UCSD-AML1 (cell line): ENCODE measurements at regions not wholly inside any gene's neighbourhood (a gene's known extent, or its start where the extent isn't known, plus 50 kb on each side); places are given as distances from the start of the nearest gene placed in this dataset.
"Not testable (repeated sequence)": the region's sequence is repeated elsewhere in the genome, so short reads cannot be mapped to it uniquely, and the experiment has no call there.

ENCODE experiments used
- DNase-seq: peaks from one replicate; lab custom pipeline; 2025; ENCODE audit not compliant: unreplicated experiment; lab: John Stamatoyannopoulos, UW

- DNase-seq = no peak
Measured at GRCh38 chrX:139475432-139475831, 55.1 kb upstream of the F9 start.

GRCh38 chrX:139461945-139462344 lies 68.6 kb upstream of the F9 start:
- not testable (repeated sequence) for DNase-seq

GRCh38 chrX:139454743-139455142 lies 75.8 kb upstream of the F9 start:
- DNase-seq = no peak

DNA sequence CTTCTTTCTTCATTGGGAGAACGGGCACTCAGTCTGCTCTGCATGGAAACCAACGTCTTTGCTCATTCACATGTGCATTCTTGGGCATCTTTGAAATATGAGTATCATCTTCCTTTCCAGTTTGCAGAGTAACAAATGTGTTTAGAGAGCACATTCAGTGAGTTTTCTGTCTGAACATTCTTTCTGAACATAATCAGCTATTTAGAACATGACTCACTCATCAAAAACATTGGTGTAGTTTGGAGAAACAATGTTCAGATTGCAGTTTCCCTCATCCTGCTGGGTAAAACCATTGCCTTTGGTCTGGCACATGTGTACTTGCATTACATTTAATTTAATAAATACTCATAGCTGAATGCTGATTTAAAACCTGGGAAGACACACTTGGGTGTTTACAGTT lies 81.5 kb upstream of the F9 start:
- DNase-seq = no peak

DNA sequence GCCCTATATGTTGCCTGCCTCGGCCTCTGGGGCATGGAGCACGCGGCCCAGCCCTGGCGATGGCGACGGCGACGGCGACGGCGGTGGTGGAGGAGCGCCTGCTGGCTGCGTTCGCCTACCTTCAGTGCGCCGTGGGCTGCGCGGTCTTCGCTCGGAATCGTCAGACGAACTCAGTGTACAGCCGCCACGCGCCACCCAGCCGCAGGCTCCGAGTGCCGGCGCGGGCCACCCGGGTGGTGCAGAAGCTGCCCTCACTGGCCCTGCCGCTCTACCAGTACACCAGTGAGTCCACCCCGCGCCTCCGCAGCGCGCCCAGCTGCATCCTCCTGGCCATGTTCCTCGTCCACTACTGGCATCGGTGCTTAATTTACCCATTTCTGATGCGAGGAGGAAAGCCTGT lies 83.7 kb upstream of the F9 start:
- no peak for DNase-seq

- no peak for DNase-seq
Measured at GRCh38 chrX:139429913-139430312, 100.6 kb upstream of the F9 start.

DNA sequence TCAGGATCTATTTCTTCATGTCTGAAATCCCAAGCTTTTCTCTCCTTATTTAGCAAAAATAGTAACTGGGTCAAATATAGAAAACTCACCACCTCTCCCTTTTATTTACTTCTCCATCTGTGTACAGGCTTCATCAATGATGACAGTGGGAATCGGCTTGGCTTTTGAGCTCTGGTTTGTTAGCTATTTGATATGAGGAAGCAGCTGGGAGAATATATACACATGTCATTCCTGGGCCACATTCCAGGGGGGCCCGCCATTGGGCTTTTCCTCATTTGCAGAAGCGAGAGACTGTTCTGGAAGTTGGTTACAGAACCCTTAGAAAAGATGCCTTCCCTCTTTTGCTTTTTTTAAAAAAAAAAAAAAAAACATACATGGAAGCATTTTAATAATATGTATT lies 107.4 kb upstream of the F9 start:
- DNase-seq = no peak

DNA sequence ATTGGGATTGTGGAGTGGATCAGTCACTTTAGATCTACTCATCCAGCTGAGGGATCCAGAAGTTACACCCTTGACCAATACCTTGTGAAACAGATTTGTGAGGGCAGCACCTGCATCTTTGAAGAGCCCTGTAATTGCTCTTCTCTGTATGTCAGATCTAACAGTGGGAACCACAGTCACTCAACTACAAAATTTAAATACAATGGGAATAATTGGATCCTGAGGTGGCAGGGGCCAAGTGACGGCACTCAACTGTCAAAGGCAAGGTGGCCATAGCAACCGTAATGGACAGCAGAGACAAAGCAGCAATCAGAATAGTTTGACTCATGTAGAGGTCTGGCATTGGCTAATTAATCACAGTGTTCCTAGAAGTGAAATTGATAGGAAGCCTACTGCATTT lies 132.3 kb upstream of the F9 start:
- DNase-seq = not testable (repeated sequence)

- DNase-seq = no peak
Measured at GRCh38 chrX:139388254-139388653, 142.3 kb upstream of the F9 start.

- DNase-seq = no peak
Measured at GRCh38 chrX:139382529-139382928, 148.0 kb upstream of the F9 start.

- not testable (repeated sequence) for DNase-seq
Measured at GRCh38 chrX:139376547-139376946, 154.0 kb upstream of the F9 start.

- no peak for DNase-seq
Measured at GRCh38 chrX:139360356-139360755, 170.2 kb upstream of the F9 start.

GRCh38 chrX:139342594-139342991 lies 187.9 kb upstream of the F9 start:
- DNase-seq = not testable (repeated sequence)

- not testable (repeated sequence) for DNase-seq
Measured at GRCh38 chrX:139341855-139342593, 188.5 kb upstream of the F9 start.

DNA sequence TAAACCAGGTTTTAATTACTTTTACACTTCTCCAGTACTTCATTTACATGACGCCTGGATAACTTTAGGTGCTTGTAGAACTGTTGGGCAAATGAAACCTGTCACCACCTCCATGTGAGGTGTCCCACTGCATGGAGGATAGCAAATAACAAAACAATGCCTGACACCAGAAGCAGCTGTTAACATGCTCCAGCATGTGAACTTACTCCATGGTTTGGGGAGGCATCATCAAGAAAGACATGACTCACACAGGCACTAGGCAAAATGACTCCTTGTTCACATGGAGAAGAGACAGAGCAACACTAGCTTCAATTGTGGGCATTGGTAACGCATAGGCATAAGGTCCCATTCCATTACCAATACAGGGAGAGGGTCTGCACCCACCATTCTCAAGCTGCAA lies 198.1 kb upstream of the F9 start:
- DNase-seq = no peak

- DNase-seq = no peak
Measured at GRCh38 chrX:139327355-139327754, 203.2 kb upstream of the F9 start.

GRCh38 chrX:139324756-139325155 lies 205.8 kb upstream of the F9 start:
- DNase-seq = no peak

DNA sequence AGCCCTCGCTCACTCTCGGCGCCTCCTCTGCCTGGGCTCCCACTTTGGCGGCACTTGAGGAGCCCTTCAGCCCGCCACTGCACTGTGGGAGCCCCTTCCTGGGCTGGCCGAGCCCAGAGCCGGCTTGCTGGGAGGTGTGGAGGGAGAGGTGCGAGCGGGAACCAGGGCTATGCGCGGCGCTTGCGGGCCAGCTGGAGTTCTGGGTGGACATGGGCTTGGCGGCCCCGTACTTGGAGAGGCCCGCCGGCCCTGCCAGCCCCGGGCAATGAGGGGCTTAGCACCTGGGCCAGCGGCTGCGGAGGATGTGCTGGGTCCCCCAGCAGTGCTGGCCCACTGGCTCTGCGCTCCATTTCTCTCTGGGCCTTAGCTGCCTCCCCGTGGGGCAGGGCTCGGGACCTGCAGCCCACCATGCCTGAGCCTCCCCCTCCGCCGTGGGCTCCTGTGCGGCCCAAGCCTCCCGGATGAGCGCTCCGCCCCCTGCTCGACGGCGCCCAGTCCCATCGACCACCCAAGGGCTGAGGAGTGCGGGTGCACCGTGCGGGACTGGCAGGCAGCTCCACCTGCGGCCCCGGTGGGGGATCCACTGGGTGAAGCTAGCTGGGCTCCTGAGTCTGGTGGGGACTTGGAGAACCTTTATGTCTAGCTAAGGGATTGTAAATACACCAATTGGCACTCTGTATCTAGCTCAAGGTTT lies 209.7 kb upstream of the F9 start:
- DNase-seq = not testable (repeated sequence)

GRCh38 chrX:139306675-139307074 lies 223.9 kb upstream of the F9 start:
- DNase-seq = not testable (repeated sequence)

DNA sequence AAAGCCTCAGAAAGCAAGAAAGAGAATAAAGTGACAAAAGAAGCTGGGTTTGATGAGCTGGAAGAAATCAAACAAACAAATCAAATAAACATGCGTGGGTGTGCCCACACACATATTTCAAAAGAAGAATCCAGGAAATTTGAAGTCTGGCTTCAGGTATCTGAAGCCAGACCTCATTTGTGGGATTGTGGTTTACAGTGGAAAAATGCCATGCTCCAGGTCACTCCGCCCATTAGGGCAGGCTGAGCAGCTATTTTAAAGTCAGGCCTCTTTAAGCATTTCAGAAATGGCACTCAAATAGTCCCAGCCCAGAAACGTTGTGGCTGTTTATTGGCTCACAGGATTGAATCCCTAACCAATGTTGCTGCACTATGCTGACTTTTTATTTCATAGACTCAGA lies 226.1 kb upstream of the F9 start:
- DNase-seq = no peak

DNA sequence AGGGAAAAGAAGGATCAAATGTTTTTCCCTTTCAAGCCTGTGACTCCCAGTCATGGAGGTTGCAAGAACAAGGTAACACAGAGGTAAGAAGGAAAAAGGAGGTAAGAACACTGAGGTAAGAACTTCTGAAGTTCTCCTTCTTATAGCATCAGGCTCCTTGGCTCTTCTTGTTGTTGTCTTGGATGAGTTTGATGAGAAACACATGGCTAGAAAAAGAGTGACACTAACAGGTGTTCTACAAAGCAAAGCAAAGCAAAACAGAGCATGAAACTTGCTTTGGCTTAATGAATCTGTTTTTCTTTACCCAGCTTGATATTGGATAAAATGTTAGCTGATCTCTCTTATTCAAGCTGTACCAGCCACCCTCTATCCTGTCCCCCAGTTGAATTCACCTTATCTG lies 231.2 kb upstream of the F9 start:
- DNase-seq = no peak

GRCh38 chrX:139298437-139298836 lies 232.1 kb upstream of the F9 start:
- no peak for DNase-seq

- DNase-seq = no peak
Measured at GRCh38 chrX:139297638-139298037, 232.9 kb upstream of the F9 start.
